CD8-positive, alpha-beta memory T cell (primary cell): ENCODE measurements at regions not wholly inside any gene's neighbourhood (a gene's known extent, or its start where the extent isn't known, plus 50 kb on each side); places are given as distances from the start of the nearest gene placed in this dataset.

Source experiments
- CTCF ChIA-PET: fragments of 350-600 bp; sonication (Branson Sonifier 250); formaldehyde crosslinking; loops from one replicate; lab custom pipeline; 2021; ENCODE audit warnings: antibody characterized with exemption; lab: Charles Lee
- POLR2A ChIA-PET: fragments of 350-600 bp; sonication (Branson Sonifier 250); formaldehyde crosslinking; loops from one replicate; lab custom pipeline; 2021; ENCODE audit warnings: antibody characterized with exemption; lab: Charles Lee
- DNase-seq, 5 donors: peaks; one replicate each; pipeline versions ENCODE4 v3.0.0 to v3.0.0-alpha.2; 2020 to 2022; ENCODE audit warnings: mixed read lengths in 1 of 5
- H3K27ac ChIP-seq: one replicate; pipeline ENCODE4 v1.7.0; 2013; ENCODE audit warnings: low read depth, mild to moderate bottlenecking, low read length, moderate library complexity
- H3K27me3 ChIP-seq: 2 replicates; pipeline ENCODE4 v1.7.0; 2013; ENCODE audit warnings: low read length, mild to moderate bottlenecking; ENCODE audit not compliant: insufficient read depth, poor library complexity, severe bottlenecking
- H3K36me3 ChIP-seq: 2 replicates; pipeline ENCODE4 v1.7.0; 2013; ENCODE audit warnings: mild to moderate bottlenecking, low read length, moderate library complexity; ENCODE audit not compliant: insufficient read depth
- H3K4me1 ChIP-seq: 2 replicates; pipeline ENCODE4 v1.7.0; 2013; ENCODE audit warnings: mild to moderate bottlenecking, low read length, moderate library complexity; ENCODE audit not compliant: insufficient read depth
- H3K4me3 ChIP-seq: 2 replicates; pipeline ENCODE4 v1.7.0; 2013; ENCODE audit warnings: mild to moderate bottlenecking, low read length
- H3K9me3 ChIP-seq: 2 replicates; pipeline ENCODE4 v1.7.0; 2013; ENCODE audit warnings: mild to moderate bottlenecking, low read length
- H3K27ac Mint-ChIP-seq, 8 donors: one replicate each; pipeline ENCODE4 v1.8.0; 2020 to 2021; ENCODE audit warnings: mixed read lengths in 8 of 8, mild to moderate bottlenecking in 6 of 8, inconsistent platforms in 3 of 8, moderate library complexity in 3 of 8
- H3K27me3 Mint-ChIP-seq, 2 donors: one replicate each; pipeline ENCODE4 v1.8.0; 2020 to 2021; ENCODE audit warnings: mixed read lengths in 2 of 2, mild to moderate bottlenecking in 1 of 2, moderate library complexity in 1 of 2
- H3K36me3 Mint-ChIP-seq, 3 donors: one replicate each; pipeline ENCODE4 v1.8.0; 2020 to 2021; ENCODE audit warnings: mixed read lengths in 3 of 3, inconsistent platforms in 1 of 3, mild to moderate bottlenecking in 1 of 3
- H3K4me1 Mint-ChIP-seq, 3 donors: one replicate each; pipeline ENCODE4 v1.8.0; 2020 to 2021; ENCODE audit warnings: mixed read lengths in 3 of 3, inconsistent platforms in 1 of 3, mild to moderate bottlenecking in 1 of 3
- H3K4me3 Mint-ChIP-seq, 7 donors: one replicate each; pipeline ENCODE4 v1.8.0; 2020 to 2021; ENCODE audit warnings: mixed read lengths in 7 of 7, mild to moderate bottlenecking in 6 of 7, moderate library complexity in 4 of 7, inconsistent platforms in 2 of 7
- H3K9me3 Mint-ChIP-seq, 5 donors: one replicate each; pipeline ENCODE4 v1.8.0; 2020 to 2022; ENCODE audit warnings: mixed read lengths in 5 of 5, mild to moderate bottlenecking in 3 of 5, moderate library complexity in 2 of 5, inconsistent platforms in 1 of 5

DNA sequence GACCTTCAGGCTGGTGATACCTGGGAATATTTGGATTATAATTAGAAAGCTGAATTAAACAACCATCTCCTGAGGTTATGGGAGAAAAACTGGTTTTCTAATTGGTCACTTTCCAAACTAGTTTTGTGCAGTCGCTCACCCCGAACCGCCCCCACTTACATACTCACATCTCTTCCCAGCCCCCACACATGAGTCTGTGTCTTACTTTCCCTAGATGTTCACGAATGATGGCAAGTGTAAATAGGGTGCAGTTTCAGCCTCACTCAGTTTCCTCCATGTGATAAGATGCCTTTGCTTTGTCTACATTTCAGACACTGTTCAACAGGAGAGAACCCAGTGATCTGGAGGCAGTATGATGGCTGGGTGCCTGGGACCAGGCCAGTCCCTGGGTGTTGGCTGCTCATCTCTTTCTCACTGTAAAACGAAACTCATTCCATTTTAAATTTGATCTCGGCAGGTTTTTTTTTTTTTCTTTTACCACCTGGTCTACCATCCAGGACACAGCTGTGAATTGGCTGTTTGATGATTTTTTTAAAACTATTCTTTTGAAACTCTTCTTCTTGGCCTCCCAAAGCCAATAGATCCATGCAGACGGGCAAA is 164.3 kb upstream of the RAB4A start:
- Histone ChIP-seq H3K9me3 (no peaks in the 10 kb centered on the region), H3K4me3 (no peak overlapping the region), H3K27me3 (no peaks in the 10 kb centered on the region), H3K27ac (no peak overlapping the region), H3K4me1 (no peaks in the 10 kb centered on the region), H3K36me3 (no peaks in the 10 kb centered on the region)
- peak overlapping the region in 1 of 7 donors; percentile 17 for H3K4me3 Mint-ChIP-seq
- ChIA-PET CTCF (no interaction called here), POLR2A (no interaction called here)
- H3K9me3 Mint-ChIP-seq = no peaks in the 10 kb centered on the region
- H3K4me1 Mint-ChIP-seq = peaks cover 0 to 5% (median 0%) of the 10 kb centered on the region in 3 donors
- no peaks in the 10 kb centered on the region for H3K36me3 Mint-ChIP-seq
- peaks cover 1 to 7% of the 10 kb centered on the region in 2 donors for H3K27me3 Mint-ChIP-seq
- DNase-seq = no peak
- no peak overlapping the region for H3K27ac Mint-ChIP-seq

GRCh38 chr1:229107304-229107815 is 163.6 kb upstream of the RAB4A start:
- Histone ChIP-seq H3K27me3 (no peaks in the 10 kb centered on the region), H3K27ac (no peak overlapping the region), H3K4me1 (no peaks in the 10 kb centered on the region), H3K36me3 (no peaks in the 10 kb centered on the region), H3K4me3 (no peak overlapping the region), H3K9me3 (no peaks in the 10 kb centered on the region)
- H3K4me1 Mint-ChIP-seq = peaks cover 0 to 5% (median 0%) of the 10 kb centered on the region in 3 donors
- peaks cover 1 to 3% of the 10 kb centered on the region in 2 donors for H3K27me3 Mint-ChIP-seq
- H3K4me3 Mint-ChIP-seq = no peak overlapping the region
- peak overlapping the region in 1 of 8 donors; percentile 54 for H3K27ac Mint-ChIP-seq
- ChIA-PET CTCF (no interaction called here), POLR2A (no interaction called here)
- no peak for DNase-seq
- no peaks in the 10 kb centered on the region for H3K9me3 Mint-ChIP-seq
- no peaks in the 10 kb centered on the region for H3K36me3 Mint-ChIP-seq

DNA sequence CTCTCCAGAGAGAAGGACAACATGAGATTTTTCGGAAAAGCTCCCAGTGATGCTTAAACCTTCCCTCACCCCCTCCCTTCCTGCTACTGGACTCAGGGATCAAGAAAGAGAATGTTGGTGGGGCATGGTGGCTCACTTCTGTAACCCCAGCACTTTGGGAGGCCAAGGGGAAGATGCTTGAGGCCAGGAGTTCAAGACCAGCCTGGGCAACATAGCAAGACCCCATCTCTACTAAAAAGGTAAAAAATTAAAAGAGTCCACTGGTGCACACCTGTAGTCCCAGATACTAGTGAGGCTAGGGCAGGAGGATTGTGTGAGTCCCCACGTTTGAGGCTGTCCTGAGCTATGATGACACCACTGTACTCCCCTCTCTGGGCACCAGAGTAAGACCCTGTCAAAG is 162.9 kb upstream of the RAB4A start:
- no peak for DNase-seq
- Histone ChIP-seq H3K27me3 (no peaks in the 10 kb centered on the region), H3K4me1 (no peaks in the 10 kb centered on the region), H3K4me3 (no peak overlapping the region), H3K9me3 (no peaks in the 10 kb centered on the region), H3K27ac (no peak overlapping the region), H3K36me3 (no peaks in the 10 kb centered on the region)
- Mint-ChIP-seq H3K36me3 (no peaks in the 10 kb centered on the region), H3K27me3 (peaks cover 3% of the 10 kb centered on the region in 2 donors), H3K9me3 (no peaks in the 10 kb centered on the region), H3K4me1 (peaks cover 0 to 5% (median 0%) of the 10 kb centered on the region in 3 donors), H3K4me3 (no peak overlapping the region), H3K27ac (peak overlapping the region in 2 of 8 donors; percentile 66 to 73)
- CTCF ChIA-PET = no interaction called here
- POLR2A ChIA-PET = no interaction called here

GRCh38 chr1:229108598-229109201 is 162.2 kb upstream of the RAB4A start:
- no peak for DNase-seq
- no peaks in the 10 kb centered on the region for H3K4me1 ChIP-seq
- H3K27me3 ChIP-seq = no peaks in the 10 kb centered on the region
- H3K4me3 ChIP-seq = no peak overlapping the region
- H3K9me3 ChIP-seq = no peaks in the 10 kb centered on the region
- ChIA-PET CTCF (no interaction called here), POLR2A (no interaction called here)
- H3K27ac ChIP-seq = no peak overlapping the region
- no peak overlapping the region for H3K4me3 Mint-ChIP-seq
- H3K36me3 Mint-ChIP-seq = no peaks in the 10 kb centered on the region
- no peaks in the 10 kb centered on the region for H3K36me3 ChIP-seq
- H3K27me3 Mint-ChIP-seq = peaks cover 3% of the 10 kb centered on the region in 2 donors
- H3K4me1 Mint-ChIP-seq = peaks cover 0 to 5% (median 0%) of the 10 kb centered on the region in 3 donors
- no peaks in the 10 kb centered on the region for H3K9me3 Mint-ChIP-seq
- peak overlapping the region in 1 of 8 donors; percentile 47 for H3K27ac Mint-ChIP-seq

DNA sequence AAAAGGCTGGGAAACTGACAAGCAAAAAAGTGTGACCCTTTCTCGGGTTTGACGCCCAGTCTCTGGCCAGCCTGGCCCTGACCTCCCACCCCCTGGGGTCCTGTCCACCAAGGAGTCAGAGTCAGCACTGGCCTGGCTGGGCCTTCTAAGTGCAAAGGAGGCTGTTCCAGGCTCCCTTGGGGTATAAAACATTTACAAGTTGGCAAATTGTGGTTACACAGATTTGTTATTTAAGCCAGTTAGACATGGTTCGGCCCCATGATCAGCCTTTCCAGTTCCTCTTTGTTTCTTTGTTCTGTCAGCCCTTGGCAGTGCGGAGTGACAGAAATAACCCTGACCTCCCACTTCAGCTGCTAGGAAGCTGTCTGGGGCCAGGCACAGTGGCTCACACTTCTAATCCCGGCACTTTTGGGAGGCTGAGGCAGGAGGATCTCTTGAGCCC is 161.6 kb upstream of the RAB4A start:
- Histone ChIP-seq H3K36me3 (no peaks in the 10 kb centered on the region), H3K27ac (no peak overlapping the region), H3K4me3 (no peak overlapping the region), H3K9me3 (no peaks in the 10 kb centered on the region), H3K4me1 (no peaks in the 10 kb centered on the region), H3K27me3 (no peaks in the 10 kb centered on the region)
- H3K27ac Mint-ChIP-seq = no peak overlapping the region
- CTCF ChIA-PET = no interaction called here
- no peak overlapping the region for H3K4me3 Mint-ChIP-seq
- H3K27me3 Mint-ChIP-seq = peaks cover 3% of the 10 kb centered on the region in 2 donors
- peaks cover 0 to 5% (median 0%) of the 10 kb centered on the region in 3 donors for H3K4me1 Mint-ChIP-seq
- no peaks in the 10 kb centered on the region for H3K9me3 Mint-ChIP-seq
- POLR2A ChIA-PET = no interaction called here
- DNase-seq = no peak
- H3K36me3 Mint-ChIP-seq = peaks cover 0 to 2% (median 0%) of the 10 kb centered on the region in 3 donors

- POLR2A ChIA-PET = no interaction called here
- H3K36me3 Mint-ChIP-seq = peaks cover 0 to 2% (median 0%) of the 10 kb centered on the region in 3 donors
- CTCF ChIA-PET = no interaction called here
These were observed 159.9 kb upstream of the RAB4A start for GRCh38 chr1:229110986-229111385.

DNA sequence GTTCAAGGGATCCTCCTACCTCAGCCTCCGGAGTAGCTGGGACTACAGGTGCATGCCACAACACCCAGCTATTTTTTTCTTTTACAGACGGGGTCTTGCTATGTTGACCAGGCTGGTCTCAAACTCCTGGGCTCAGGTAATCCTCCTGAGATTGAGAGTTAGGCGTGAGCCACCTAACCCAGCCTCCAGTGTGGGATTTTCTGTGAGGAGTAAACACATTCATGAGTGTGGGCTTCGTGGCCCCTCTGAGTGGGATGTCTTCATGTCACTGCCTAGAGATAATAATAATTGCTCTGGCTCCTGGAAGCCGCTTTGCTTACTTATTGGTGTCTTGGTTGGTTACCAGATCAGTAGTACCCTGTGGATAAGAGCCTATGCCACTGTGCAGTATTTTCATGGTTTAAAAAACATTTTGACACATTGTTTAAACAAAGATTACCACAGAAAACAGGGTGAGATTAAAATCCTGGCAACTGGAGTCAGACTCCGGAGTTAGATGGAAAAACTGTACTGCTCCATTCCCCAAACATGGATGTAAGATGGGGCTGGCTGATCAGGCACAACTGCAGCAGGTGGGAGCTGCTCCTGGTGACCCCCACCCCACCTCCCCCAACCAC is 159.1 kb upstream of the RAB4A start:
- H3K9me3 Mint-ChIP-seq = no peaks in the 10 kb centered on the region
- peaks cover 0 to 3% (median 0%) of the 10 kb centered on the region in 3 donors for H3K4me1 Mint-ChIP-seq
- H3K4me1 ChIP-seq = no peaks in the 10 kb centered on the region
- POLR2A ChIA-PET = no interaction called here
- H3K4me3 ChIP-seq = no peak overlapping the region
- H3K36me3 Mint-ChIP-seq = peaks cover 0 to 2% (median 0%) of the 10 kb centered on the region in 3 donors
- no peak for DNase-seq
- H3K27me3 Mint-ChIP-seq = peaks cover 3% of the 10 kb centered on the region in 2 donors
- H3K36me3 ChIP-seq = no peaks in the 10 kb centered on the region
- CTCF ChIA-PET = no interaction called here
- no peaks in the 10 kb centered on the region for H3K27me3 ChIP-seq
- no peak overlapping the region for H3K27ac ChIP-seq
- no peak overlapping the region for H3K27ac Mint-ChIP-seq
- no peaks in the 10 kb centered on the region for H3K9me3 ChIP-seq
- H3K4me3 Mint-ChIP-seq = no peak overlapping the region

More at GRCh38 chr1:229110986-229111385, 159.9 kb upstream of the RAB4A start:
- H3K4me1 ChIP-seq = no peaks in the 10 kb centered on the region
- Mint-ChIP-seq H3K4me3 (no peak overlapping the region), H3K9me3 (no peaks in the 10 kb centered on the region), H3K27ac (peak overlapping the region in 1 of 8 donors; percentile 68), H3K27me3 (peaks cover 3% of the 10 kb centered on the region in 2 donors), H3K4me1 (peaks cover 0 to 5% (median 0%) of the 10 kb centered on the region in 3 donors)
- H3K9me3 ChIP-seq = no peaks in the 10 kb centered on the region
- H3K27me3 ChIP-seq = no peaks in the 10 kb centered on the region
- DNase-seq = no peak
- H3K27ac ChIP-seq = no peak overlapping the region
- H3K36me3 ChIP-seq = no peaks in the 10 kb centered on the region
- H3K4me3 ChIP-seq = no peak overlapping the region
